Vagina (tissue), 2 donors: ENCODE measurements at regions not wholly inside any gene's neighbourhood (a gene's known extent, or its start where the extent isn't known, plus 50 kb on each side); places are given as distances from the start of the nearest gene placed in this dataset.

Experiments
- DNase-seq, 2 donors: peaks; one replicate each; pipeline ENCODE4 v3.0.0-alpha.2; 2017; ENCODE audit errors: extremely low spot score in 2 of 2
- H3K27ac ChIP-seq: fragments of 200-600 bp; sonication (generic); one replicate; pipeline ENCODE4 v1.5.1; 2019
- H3K27me3 ChIP-seq: fragments of 200-600 bp; sonication (generic); one replicate; pipeline ENCODE4 v1.5.1; 2019
- H3K36me3 ChIP-seq, 2 donors: fragments of 200-600 bp; sonication (generic); one replicate each; pipeline ENCODE4 v1.5.1; 2017 to 2019
- H3K4me1 ChIP-seq: fragments of 200-600 bp; sonication (generic); one replicate; pipeline ENCODE4 v1.5.1; 2019
- H3K4me3 ChIP-seq, 2 donors: fragments of 200-600 bp; sonication (generic); 1 replicate in 1 of 2; 2 replicates in 1 of 2; pipeline ENCODE4 v1.5.1; 2016 to 2019
- H3K9me3 ChIP-seq: fragments of 200-600 bp; sonication (generic); one replicate; pipeline ENCODE4 v1.5.1; 2019
- CTCF ChIP-seq, 3 experiments: fragments of 450-650 bp in 2 of 3; fragments of 200-600 bp in 1 of 3; sonication (generic) in 1 of 3; IDR thresholded peaks; one replicate each; pipeline ENCODE4 v1.5.1; 2017 to 2019; ENCODE audit warnings: antibody characterized with exemption in 3 of 3, mild to moderate bottlenecking in 2 of 3, moderate library complexity in 2 of 3
- POLR2A ChIP-seq, 2 donors: fragments of 450-650 bp; IDR thresholded peaks; one replicate each; pipeline ENCODE4 v1.6.1; 2017; ENCODE audit warnings: antibody characterized with exemption in 2 of 2, mild to moderate bottlenecking in 2 of 2, moderate library complexity in 2 of 2
- POLR2AphosphoS5 ChIP-seq, 2 donors: sonication (generic); formaldehyde crosslinking; IDR thresholded peaks; one replicate each; pipeline ENCODE4 v1.9.0; 2017; ENCODE audit warnings: antibody characterized with exemption in 2 of 2, mild to moderate bottlenecking in 2 of 2, low read depth in 1 of 2; ENCODE audit not compliant: insufficient read depth in 1 of 2
- intact Hi-C: fragments of 100-400 bp; cut with DNase I; formaldehyde crosslinking; loops from one replicate; pipeline ENCODE4 v1.15.1; 2023

GRCh38 chr1:227432981-227433380 is 114.7 kb upstream of the CDC42BPA start:
- intact Hi-C loops: no loop called here
- Histone ChIP-seq H3K4me1 (peaks cover 16% of the 10 kb centered on the region), H3K27me3 (no peaks in the 10 kb centered on the region)

GRCh38 chr1:227432181-227432535 is 113.9 kb upstream of the CDC42BPA start:
- no peak overlapping the region for H3K4me3 ChIP-seq
- no peaks in the 10 kb centered on the region for H3K36me3 ChIP-seq
- no peaks in the 10 kb centered on the region for H3K27me3 ChIP-seq
- TF ChIP-seq POLR2A (IDR thresholded peaks at IDR 0.05): no peak
- no peak for TF ChIP-seq POLR2AphosphoS5 (IDR thresholded peaks at IDR 0.05; ENCODE audit: insufficient read depth in 1 of 2, low read depth in 1 of 2)
- TF ChIP-seq CTCF (IDR thresholded peaks at IDR 0.05): no peak
- no peak for DNase-seq
- peaks cover 12% of the 10 kb centered on the region for H3K4me1 ChIP-seq
- H3K9me3 ChIP-seq: no peaks in the 10 kb centered on the region
- no peak overlapping the region for H3K27ac ChIP-seq
- intact Hi-C loops: no loop called here

More at GRCh38 chr1:227432981-227433380, 114.7 kb upstream of the CDC42BPA start:
- TF ChIP-seq CTCF (IDR thresholded peaks at IDR 0.05) (no peak), POLR2A (IDR thresholded peaks at IDR 0.05) (no peak), POLR2AphosphoS5 (IDR thresholded peaks at IDR 0.05; ENCODE audit: insufficient read depth in 1 of 2, low read depth in 1 of 2) (no peak)
- DNase-seq: no peak
- Histone ChIP-seq H3K9me3 (no peaks in the 10 kb centered on the region), H3K36me3 (no peaks in the 10 kb centered on the region), H3K27ac (no peak overlapping the region), H3K4me3 (no peak overlapping the region)

- H3K4me3 ChIP-seq: peak overlapping the region in 1 of 2 donors; percentile 19
- H3K27me3 ChIP-seq: no peaks in the 10 kb centered on the region
- peak overlapping the region; percentile 8 for H3K27ac ChIP-seq
- H3K4me1 ChIP-seq: peaks cover 12% of the 10 kb centered on the region
- no peak for DNase-seq
- H3K36me3 ChIP-seq: no peaks in the 10 kb centered on the region
- H3K9me3 ChIP-seq: no peaks in the 10 kb centered on the region
- TF ChIP-seq POLR2A (IDR thresholded peaks at IDR 0.05) (no peak), POLR2AphosphoS5 (IDR thresholded peaks at IDR 0.05; ENCODE audit: insufficient read depth in 1 of 2, low read depth in 1 of 2) (no peak), CTCF (IDR thresholded peaks at IDR 0.05) (no peak)
- intact Hi-C loops: no loop called here
Observed at GRCh38 chr1:227429447-227430359, 111.4 kb upstream of the CDC42BPA start.

GRCh38 chr1:227428803-227429202 is 110.5 kb upstream of the CDC42BPA start:
- H3K4me1 ChIP-seq: peaks cover 12% of the 10 kb centered on the region
- H3K27me3 ChIP-seq: no peaks in the 10 kb centered on the region
- intact Hi-C loops: no loop called here
- no peak for DNase-seq
- TF ChIP-seq CTCF (IDR thresholded peaks at IDR 0.05) (no peak), POLR2AphosphoS5 (IDR thresholded peaks at IDR 0.05; ENCODE audit: insufficient read depth in 1 of 2, low read depth in 1 of 2) (no peak), POLR2A (IDR thresholded peaks at IDR 0.05) (no peak)
- H3K9me3 ChIP-seq: no peaks in the 10 kb centered on the region
- peak overlapping the region; percentile 8 for H3K27ac ChIP-seq
- H3K36me3 ChIP-seq: no peaks in the 10 kb centered on the region
- no peak overlapping the region for H3K4me3 ChIP-seq

GRCh38 chr1:227427411-227427810 is 109.1 kb upstream of the CDC42BPA start:
- intact Hi-C loops: no loop called here
- Histone ChIP-seq H3K4me1 (peaks cover 11% of the 10 kb centered on the region), H3K27me3 (no peaks in the 10 kb centered on the region), H3K27ac (no peak overlapping the region), H3K36me3 (no peaks in the 10 kb centered on the region), H3K4me3 (no peak overlapping the region), H3K9me3 (no peaks in the 10 kb centered on the region)
- DNase-seq: no peak
- TF ChIP-seq POLR2A (IDR thresholded peaks at IDR 0.05) (no peak), POLR2AphosphoS5 (IDR thresholded peaks at IDR 0.05; ENCODE audit: insufficient read depth in 1 of 2, low read depth in 1 of 2) (no peak)
